GM18907 (cell line): ENCODE measurements at regions not wholly inside any gene's neighbourhood (a gene's known extent, or its start where the extent isn't known, plus 50 kb on each side); places are given as distances from the start of the nearest gene placed in this dataset.

Source experiments
- ATAC-seq: cut with Tn5 transposase; IDR thresholded peaks from one replicate; pipeline ENCODE4 v1.9.1; 2021; ENCODE audit warnings: mild to moderate bottlenecking, moderate library complexity; ENCODE audit not compliant: unreplicated experiment

DNA sequence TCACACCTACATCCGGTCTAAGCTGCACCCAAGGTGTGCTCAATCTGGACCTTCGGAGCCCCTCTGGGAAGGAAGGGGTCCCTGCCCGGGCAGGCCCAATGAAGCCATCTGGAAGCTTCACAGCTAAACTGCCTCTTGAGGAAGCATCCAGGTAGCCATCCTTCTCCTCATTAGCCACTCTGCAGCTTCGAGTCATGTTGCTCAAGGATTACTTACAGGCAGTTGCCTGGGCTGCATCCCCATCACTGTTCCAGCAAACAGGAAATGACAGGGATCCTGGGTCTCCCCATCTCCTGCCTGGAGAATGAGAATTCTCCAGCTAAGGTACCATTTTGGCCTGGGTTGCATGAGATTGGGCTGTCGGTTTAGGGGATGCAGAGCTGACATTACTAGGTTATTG lies 91.7 kb downstream of the ERMARD start:
- no peak for ATAC-seq

DNA sequence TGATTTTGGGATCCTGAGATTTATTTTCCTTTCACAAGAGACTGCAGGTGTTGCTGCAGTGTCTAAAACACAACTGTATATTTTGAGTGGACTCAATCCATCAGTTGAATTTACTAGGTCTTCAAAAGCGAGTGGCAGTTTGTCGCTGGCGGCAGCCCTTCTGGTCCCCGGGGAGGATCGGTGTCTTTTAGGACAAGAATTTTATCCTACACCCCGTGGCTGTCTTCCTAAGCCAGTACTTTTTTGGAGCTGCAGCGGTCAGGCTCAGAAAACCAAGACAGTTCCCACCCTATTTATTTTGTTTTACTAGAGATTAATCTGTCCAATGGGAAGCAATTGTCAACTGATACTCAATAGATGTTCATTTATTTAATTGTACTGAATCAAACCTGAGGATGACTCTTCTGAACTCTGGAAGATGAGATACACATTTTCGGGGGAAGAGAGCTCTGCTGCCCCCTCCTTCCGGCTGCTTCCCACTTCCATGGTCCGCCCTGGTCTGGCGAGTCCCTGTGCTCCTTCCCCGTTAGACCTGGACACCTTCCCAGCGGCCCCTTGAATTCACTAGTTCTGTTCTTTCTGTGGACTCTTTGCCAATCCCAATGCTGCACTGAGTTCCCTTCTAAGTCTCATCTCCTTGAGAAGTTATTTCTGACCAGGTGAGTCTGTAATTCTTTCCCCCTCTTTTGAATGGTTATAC lies 90.6 kb downstream of the ERMARD start:
- no peak for ATAC-seq

DNA sequence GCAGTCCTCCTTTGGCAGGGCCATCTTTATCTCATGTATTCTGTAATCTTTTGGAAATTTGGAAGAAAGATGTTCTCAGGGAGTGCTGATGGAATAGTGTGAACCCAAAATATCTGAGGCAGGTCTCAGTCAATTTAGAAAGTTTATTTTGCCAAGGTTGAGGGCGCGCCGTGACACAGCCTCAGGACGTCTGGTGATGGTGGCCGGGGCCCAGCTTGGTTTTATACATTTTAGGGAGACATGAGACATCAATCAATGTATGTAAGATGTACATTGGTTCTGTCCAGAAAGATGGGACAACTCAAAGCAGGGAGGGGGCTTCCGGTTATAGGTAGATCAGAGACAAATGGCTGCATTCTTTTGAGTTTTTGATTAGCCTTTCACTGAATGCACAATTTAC lies 89.8 kb downstream of the ERMARD start:
- ATAC-seq = no peak

DNA sequence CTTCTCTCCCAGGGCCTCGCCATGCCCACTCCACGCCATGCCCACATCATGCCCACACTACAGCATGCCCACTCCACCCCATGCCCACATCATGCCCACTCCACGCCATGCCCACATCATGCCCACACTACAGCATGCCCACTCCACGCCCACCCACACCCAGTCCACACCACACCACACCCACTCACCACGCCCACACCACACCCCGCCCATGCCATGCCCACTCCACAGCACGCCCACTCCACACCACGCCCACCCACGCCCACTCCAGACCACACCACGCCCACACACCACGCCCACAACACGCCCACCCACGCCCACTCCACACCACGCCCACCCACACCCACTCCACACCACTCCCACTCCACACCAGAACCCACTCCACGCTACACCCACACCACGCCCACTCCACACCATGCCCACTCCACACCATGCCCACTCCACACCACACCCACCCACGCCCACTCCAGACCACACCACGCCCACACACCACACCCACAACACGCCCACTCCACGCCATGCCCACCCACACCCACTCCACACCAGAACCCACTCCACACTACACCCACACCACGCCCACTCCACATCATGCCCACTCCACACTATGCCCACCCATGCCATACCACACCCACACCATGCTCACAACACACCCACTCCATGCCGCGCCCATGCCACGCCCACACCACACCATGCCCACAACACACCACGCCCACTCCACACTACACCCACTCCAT lies 88.6 kb downstream of the ERMARD start:
- ATAC-seq = no peak

DNA sequence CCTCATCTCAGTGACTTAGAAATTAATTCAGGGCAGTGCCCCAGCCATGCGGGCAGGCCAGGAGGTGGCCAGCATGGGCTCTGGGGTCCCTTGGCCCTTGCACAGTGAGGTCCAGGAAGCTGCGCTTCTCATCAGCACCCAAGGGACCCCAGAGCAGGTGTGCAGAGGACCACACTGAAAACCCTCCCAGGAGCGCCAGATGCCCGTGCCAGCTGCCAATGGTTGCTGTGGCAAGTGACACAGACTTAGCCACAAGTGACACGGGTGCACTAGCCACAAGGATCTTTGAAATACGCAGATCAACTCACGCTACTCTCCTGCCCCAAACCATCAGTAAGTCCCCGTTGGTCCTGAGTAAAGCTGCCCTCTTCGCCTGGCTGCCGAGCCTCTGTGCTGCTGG lies 88.1 kb downstream of the ERMARD start:
- ATAC-seq = no peak

DNA sequence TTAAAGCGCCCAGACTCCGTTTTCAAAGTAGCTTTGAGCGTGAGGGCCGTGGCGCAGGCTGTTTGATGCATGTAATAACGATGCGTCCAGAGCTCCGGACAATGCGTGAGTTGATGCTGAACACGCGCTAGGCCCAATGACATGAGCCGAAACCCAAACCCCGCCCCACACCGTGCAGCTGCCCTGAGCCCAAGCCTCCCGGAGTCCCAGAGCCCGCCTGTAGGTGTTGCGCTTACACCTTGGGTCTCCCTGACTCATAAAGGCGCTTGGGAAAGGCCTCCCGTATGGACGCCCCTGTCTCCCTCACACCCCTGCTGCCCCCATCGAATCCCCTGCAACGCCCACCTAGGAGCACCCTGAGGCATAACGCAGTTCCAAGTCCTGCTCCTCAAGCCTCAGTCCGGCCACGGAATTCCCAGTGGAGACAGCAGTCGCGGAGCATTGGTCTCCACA lies 87.6 kb downstream of the ERMARD start:
- no peak for ATAC-seq

DNA sequence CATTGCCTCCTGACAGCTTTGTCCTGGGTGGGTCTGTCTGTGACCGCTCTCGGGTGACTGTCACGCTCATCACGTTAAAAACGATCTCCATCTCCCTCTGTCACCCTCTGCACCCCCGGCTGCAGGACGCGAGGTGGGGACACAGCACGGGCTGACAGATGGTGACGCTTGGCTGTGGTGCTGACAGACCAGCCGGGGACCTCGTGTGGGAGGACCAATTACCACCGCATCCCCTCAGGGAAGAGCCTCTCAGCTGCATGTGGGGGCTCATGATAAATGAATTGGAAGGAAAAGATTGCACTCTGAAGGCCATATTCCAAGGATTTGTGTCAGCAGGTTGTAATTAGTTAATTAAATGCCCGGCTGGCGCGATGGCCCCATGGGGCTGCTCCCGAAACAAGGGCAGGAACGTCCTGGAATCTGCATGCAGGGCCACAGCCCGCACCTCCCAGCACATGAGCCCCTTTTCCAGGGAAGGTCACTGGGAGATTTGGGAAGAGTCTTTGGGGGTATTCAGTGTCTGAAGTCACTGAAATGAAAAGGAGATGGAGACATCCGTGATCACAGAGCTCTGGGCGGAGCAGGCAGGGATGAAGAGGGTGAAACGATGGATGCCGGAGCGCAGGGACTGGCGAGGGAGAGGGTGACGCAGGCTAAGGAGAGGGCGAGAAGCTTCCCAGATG lies 87.1 kb downstream of the ERMARD start:
- no peak for ATAC-seq

DNA sequence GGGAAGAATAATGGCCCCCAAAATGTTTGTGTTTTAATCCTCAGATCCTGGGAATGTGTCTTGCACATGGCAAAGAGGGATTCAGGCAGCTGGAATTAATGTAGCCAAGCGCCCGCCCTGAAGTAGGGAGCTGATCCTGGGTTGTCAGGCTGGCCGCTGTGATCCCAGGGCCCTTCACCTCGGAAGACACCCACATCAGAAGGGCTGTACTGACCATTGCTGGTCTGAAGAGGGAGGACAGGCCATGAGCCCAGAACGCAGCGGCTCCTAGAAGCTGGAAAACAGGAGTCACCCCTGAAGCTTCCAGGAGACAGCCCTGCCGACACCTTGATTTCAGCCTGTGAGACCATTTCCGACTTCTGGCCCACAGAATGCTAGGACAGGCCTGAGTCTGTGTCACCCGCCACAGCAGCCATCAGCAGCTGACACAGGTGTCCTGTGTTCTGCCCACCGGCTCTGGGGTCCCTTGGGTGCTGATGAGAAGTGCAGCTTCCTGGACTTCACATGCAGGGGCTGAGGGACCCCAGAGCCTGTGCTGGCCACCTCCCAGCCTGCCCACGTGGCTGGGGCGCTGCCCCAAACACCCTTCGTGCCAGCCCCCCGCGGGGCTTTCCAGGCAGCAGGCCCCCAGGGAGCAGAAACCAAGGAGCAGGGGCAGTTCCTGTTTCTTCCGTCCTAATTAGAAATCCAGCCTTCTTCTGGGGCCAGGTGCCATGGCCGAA lies 86.3 kb downstream of the ERMARD start:
- no peak for ATAC-seq

DNA sequence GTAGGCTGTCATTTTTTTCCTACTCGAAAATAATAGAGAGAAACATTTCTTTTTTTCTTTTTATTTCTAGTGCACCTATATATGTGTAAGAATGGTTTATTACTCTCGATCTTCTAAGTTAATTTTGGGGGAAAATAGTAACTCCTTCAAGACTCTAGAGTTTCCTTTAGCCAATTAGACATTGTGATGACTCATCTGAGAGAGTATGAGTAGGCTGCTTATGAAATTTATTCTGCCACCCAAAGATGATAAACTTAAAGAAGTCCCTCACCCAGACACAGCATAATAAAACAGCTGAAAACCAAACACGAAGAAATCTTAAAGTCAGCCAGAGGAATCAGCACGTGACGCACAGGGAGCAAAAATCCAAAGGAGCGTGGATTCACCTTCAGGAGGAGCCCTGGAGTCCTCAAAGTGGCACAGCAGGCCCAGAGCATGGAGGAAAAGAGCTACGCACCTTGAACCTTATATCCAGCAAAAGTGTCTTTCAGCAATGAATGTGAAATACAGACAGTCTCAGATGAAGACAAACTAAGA lies 81.9 kb downstream of the ERMARD start:
- no peak for ATAC-seq

DNA sequence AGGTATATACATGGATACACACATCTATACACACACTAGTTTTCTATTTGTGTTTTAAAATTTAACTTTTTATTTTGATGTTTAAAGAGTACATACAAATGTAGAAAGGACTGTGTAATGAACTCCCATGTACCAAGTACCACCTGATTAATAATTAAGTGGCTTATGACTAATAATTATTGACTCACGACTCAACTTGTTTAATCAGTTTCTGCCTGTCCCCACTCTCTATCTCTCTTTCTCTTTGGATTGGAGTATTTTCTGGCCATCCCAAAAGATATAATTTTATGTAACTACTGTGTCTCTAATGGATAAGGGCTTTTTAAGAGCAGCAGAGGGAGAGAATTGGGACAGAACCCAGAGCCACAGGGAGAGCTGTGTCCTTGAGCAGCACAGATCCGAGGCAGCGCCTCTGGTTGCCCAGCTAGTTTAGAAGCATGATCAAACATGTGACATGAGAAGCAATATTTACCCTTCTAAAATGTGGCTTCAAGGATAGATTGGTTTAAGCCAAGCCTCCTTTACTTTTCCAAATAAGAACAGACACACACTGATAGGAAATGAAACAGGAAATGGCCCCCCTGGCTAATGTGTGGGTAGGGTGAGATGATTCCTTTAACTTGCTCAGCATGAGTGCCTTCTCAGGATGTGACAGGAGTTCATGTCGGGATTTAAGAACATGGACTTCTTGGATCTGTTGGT lies 81.0 kb downstream of the ERMARD start:
- no peak for ATAC-seq

DNA sequence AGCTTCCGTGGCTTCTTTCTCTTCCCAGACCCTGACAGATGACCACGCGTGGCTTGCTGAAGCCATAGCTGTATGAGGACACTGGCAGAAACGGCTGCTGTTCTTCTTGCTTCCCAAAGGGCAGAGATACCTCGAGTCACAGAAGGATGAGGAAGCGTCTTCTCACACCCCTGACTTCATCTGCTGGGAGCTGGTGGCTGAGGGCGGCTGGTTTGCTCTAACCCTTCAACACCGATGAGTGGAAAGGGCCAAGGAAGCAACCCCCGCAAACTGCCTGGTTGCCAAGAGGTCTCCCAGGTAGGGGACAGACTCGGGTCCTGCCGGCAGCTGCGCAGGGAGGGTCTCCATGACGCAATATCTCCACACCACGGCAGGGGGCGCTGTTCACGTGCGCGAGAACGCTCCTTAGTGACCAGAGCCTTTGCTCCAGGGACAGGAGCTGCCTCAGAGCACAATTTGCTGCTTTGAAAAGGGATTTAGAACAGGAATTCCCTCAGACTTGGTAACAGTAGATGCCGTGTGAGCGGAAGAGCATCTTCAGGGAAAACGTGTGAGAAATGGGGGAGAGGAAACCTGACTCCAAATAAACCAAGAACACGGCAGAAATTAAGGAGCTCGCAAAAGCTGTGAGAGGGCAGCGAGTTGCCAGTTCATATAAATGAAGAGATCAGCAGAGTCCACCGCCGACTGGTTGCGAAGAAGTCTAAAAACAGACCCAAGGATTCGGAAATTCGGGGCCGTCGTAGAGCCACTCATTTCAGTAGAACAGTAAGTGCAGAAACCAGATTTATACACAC lies 80.2 kb downstream of the ERMARD start:
- ATAC-seq = peak; percentile 65
